Breast epithelium (tissue), 3 donors: ENCODE measurements at regions not wholly inside any gene's neighbourhood (a gene's known extent, or its start where the extent isn't known, plus 50 kb on each side); places are given as distances from the start of the nearest gene placed in this dataset.

Experiments used
- CTCF ChIP-seq, 3 donors: fragments of 450-650 bp; IDR thresholded peaks; one replicate each; pipeline ENCODE4 v1.5.1; 2016 to 2017; ENCODE audit warnings: antibody characterized with exemption in 3 of 3, mild to moderate bottlenecking in 3 of 3, moderate library complexity in 3 of 3
- POLR2AphosphoS5 ChIP-seq, 3 donors: sonication (generic); formaldehyde crosslinking; IDR thresholded peaks; one replicate each; pipeline ENCODE4 v1.6.1; 2017; ENCODE audit warnings: antibody characterized with exemption in 3 of 3

GRCh38 chrX:40182095-40182494 is 84.3 kb upstream of the BCOR start:
- TF ChIP-seq CTCF (IDR thresholded peaks at IDR 0.05) (no peak), POLR2AphosphoS5 (IDR thresholded peaks at IDR 0.05) (no peak)
